IPS-NIHi11 (cell line): ENCODE measurements at regions not wholly inside any gene's neighbourhood (a gene's known extent, or its start where the extent isn't known, plus 50 kb on each side); places are given as distances from the start of the nearest gene placed in this dataset.
"Not testable (repeated sequence)": the region's sequence is repeated elsewhere in the genome, so short reads cannot be mapped to it uniquely, and the experiment has no call there.

Experiments used
- DNase-seq: peaks from one replicate; pipeline ENCODE4 v3.0.0; 2012; ENCODE audit warnings: mixed read lengths, low spot score

DNA sequence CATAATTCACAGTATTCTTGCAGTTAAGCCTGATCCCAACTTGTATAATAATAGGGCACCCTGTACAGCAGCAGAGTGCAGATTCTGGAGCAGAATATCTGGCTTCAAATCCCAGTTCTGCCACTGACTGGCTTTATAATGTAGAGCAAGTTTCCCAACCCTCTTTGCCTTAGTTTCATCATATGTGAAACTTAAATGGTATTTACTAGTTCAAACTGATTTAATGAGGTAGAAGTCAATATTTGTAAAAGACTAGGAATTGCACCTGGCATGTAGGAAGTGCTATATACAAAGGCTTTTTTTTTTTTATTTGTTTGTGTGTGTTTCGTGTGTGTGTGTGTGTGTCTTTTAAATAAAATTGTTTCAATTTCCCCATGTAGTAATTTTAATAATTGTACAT lies 125.9 kb downstream of the CCER1 start:
- no peak for DNase-seq

DNA sequence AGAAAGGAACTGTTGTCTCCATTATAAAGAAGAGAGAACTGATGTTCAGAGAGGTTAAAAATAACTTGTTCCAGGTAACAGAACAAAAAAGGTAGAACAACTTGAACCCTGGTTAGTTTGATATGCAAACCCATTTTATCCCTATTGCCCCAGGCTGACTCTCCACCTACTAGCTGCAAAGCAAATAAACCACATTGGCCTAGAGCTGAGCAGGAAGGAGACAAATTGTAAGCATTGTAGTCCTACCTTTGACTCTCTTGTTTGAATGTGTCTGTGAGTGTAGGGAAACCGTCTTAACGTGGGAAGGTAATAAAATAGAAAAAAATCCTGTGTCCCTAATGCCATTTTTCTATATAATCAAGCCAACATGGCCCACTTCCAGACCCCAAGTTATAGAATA lies 126.4 kb downstream of the CCER1 start:
- no peak for DNase-seq

DNA sequence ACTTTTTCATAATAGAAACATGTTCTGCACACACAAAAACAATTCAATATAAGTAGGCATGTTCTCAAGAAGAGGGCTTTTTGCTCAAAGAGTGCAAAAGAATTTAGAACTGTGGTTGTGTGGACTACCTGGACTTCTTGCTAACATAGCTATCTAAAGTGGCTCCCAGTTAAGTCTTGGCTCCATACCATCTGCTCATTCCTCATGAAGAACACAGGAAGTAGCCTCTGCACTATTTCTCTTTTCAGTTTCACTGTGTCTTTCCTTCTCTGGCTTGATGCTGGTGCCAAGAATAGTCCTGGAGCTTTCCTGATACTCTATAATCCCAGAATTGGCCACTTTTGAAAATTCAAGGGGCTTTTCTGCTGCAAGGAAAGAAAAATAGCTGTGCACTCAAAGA lies 127.4 kb downstream of the CCER1 start:
- DNase-seq = no peak

DNA sequence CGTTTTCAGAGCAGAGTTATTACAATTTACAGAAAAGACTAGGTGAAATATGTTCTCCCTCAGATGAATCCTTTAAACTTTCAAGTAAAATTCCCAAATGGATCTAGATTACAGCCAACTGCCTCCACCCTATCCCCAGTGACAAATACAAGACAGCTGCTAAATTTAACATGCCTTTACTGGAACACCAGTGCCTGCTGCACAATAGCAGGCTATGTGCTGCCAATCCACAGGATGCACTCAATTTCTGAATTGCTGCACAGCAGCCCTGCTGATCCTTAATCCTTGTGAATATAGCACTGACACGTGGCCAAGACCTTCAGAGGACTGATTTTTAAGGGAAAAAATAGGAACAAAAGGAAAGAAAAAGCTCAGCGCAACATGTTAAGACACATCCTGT lies 128.9 kb downstream of the CCER1 start:
- no peak for DNase-seq

DNA sequence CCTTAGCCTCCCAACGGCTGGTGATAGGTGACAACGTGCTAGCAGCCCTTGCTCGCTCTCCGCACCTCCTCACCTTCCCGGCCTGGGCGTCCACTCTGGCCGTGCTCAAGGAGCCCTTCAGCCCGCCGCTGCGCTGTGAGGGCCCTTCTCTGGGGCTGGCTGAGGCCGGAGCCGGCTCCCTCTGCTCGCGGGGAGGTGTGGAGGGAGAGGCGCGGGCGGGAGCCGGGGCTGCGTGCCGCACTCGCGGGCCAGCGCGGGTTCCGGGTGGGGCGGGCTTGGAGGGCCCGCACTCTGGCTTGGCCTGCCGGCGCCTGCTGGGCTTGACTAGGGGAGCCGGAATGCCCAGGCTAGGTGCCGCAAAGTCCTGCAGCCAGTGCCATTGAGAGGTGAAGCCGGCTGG lies 131.1 kb downstream of the CCER1 start:
- no peak for DNase-seq

DNA sequence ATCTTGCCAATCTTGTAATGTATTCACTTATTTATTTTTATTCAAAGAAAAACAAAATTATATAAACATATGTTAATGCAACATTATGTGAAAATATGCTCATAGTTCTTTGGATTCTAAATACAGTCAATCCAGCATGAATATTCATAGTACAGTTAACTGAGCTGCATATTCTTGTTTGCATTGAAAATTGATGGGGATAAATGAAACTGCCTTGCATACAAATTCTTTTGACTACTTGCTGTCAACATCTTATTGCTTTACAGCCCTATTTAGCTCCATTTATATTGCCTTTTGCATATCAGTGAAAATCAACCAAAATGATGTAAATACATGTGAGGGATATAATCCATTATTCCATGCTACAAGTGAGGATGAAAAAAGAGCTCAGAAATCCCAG lies 135.3 kb downstream of the CCER1 start:
- DNase-seq = no peak

DNA sequence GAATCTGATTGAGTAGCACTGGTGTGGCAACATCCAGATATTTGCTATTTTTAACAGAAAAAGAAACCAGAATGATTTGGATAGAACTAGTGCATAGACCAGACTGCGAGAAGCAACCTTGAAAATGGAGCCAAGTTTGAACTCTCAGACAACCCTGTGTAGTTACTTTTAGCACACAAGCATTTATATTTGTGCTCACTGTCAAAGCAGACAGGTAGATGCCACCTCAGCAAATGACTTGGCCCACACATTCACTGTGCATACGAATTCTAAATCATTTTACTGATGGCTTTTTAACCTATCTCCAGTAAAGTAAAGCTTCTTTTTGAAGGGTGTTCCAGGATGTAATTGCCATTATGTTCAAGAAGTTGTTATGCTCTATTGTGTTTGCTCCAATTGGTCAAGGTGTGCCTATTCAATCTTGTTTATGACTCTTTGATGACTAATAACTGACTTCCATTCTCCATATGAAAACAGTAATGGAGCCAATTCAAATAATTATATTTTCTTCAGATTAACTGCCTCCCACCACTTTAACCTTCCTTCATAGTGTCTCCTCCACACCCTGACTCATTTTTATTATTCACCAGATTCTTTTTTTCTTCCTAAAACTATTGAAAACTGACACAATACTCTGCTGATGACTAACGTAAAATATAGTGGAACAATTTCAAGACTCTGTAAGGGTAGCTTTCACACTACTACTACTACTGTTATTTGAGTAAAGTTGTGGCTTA lies 138.5 kb downstream of the CCER1 start:
- DNase-seq = no peak

DNA sequence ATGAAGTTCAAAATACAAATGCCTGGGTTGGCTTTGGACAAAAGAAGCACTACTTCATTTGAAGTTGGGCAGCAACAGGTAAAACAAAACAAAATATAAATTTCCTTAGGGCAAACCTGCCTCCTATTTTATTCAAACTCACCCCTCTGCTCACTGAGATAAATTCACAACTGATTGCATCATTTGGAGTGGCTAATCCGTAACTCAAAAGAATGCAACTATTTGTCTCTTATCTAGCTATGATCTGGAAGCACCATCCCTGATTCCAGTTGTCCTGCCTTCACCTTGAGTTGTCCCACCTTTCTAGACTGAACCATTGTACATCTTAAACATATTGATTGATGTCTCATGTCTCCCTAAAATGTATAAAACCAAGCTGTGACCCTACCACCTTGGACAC lies 145.0 kb downstream of the CCER1 start:
- DNase-seq = no peak

DNA sequence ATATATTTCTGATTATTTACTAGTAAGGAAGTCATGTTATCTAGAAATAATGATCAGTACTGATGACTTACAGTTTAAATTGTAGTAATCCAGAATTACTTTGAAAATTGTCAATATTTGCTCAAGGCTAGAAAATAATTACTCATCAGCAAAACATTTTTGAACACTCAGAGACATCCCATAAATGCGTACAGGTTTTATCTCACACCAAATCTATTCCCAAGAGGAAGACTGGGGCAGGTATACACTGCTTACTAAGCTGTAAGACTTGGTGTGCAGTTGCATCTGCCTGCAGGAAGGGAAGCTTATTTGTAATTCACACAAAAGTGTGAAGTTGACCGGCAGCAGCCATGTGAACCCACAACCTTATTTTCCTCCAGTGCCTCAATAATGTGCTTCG lies 146.4 kb downstream of the CCER1 start:
- no peak for DNase-seq

DNA sequence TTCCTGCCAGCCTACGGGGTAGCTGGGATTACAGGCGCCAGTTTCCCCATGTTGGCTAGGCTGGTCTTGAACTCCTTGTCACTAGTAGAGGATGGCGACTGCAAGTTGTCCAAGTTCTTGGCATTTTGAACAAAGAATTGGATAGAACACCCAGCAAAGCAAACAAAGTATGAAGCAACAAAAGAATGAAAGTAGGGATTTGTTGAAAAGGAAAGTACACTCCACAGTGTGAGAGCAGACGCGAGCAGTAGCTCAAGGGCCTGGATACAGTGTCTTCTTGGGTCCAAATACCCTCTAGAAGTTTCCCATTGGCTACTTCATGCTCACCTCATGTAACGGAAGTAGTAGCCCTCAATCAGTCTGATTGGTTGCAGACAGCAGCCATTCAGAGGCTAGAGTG lies 152.2 kb downstream of the CCER1 start:
- no peak for DNase-seq

DNA sequence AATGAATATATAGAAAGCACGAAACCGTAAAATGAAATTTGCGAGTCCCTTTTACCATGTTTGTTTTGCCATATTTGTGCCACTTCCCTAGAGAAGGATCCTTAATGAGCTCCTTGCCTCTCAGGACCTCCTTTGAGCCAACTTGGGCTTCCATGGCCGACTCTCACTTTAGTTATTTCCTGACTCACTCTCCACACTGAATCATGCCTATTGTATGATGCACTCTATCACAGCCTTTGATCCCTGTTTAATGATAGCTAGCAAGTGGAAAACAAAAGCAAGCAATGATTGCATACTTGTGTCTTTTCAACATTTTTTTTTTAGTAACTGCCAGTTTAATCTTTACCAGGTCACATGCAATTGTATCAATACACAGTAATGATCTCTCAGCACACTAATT lies 153.2 kb downstream of the CCER1 start:
- DNase-seq = no peak

DNA sequence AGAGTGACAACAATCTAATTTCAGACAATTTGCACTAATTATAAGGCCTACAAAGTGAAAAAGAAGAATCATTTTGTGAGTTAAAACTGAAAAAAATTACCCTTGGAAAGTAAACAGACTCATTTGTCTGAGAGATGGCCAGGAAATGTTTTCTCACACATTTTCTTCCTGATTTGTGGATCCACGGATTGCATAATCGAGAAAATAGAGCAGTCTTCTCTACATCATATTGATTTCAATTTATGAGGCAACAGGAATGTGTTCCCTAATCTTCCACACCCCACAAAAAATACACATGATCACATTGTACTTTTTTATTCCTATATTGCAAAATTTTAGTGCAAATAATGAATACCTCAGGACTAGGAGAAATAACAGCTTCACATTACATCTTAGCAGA lies 160.8 kb downstream of the CCER1 start:
- DNase-seq = no peak

DNA sequence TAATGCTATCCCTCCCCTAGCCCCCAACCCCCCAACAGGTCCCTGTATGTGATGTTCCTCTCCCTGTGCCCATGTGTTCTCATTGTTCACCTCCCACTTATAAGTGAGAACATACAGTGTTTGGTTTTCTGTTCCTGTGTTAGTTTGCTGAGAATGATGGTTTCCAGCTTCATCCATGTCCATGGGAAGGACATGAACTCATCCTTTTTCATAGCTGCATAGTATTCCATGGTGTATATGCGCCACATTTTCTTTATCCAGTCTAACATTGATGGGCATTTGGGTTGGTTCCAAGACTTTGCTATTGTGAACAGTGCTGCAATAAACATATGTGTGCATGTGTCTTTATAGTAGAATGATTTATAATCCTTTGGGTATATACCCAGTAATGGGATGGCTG lies 162.3 kb downstream of the CCER1 start:
- not testable (repeated sequence) for DNase-seq

DNA sequence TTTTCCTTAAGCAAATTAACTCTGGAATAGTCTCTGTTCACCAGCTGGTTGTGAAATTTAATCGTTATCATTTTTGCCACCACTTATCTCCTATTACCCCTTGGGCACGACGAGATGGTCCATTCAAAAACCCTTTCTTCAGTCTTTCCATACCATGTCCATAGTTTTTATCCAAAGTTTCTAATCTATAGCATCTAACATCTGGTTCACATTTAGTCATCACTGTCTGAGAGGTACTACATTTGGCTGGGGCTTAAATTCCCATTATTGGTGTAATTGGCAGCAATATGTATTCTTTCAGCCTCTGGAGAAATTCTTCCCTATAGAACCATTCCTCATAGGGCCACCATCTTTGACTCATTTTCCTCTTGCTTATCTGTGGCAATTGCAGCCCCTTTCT lies 163.5 kb downstream of the CCER1 start:
- DNase-seq = no peak

DNA sequence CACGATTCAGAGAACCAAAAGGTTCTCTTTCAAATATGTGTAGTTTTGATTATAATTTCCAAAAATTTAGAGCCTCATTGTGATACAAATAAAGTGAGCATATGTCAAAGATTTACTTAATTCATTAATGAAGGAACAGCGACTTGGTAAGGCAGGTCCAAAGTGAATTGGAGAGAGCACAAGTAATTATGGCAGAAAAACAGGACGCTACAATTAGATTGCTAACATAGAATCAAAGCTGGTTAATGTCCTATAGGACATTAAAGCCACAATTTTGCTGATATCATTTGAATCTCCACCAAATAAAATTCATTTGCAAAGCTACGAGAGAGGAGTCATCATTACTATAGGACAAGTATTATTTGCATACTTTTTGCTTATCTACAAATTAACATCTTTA lies 164.2 kb downstream of the CCER1 start:
- no peak for DNase-seq

DNA sequence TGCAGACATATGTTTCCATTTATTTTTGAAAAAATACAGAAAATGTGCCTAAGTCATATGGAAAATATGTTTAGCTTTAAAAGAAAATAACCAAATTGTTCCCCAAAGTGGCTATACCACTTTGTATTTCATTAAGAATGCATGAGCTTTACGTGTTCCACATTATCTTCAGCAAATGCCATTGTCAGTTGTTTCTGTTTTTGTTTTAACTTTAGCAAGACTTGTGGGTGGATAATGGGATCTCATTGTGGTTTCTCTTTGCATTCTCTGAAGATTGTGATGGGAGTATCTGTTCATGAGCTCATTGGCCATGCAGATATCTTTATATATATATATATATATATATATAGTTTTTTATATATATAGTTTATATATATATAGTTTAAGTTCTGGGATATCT lies 181.5 kb downstream of the CCER1 start:
- no peak for DNase-seq

DNA sequence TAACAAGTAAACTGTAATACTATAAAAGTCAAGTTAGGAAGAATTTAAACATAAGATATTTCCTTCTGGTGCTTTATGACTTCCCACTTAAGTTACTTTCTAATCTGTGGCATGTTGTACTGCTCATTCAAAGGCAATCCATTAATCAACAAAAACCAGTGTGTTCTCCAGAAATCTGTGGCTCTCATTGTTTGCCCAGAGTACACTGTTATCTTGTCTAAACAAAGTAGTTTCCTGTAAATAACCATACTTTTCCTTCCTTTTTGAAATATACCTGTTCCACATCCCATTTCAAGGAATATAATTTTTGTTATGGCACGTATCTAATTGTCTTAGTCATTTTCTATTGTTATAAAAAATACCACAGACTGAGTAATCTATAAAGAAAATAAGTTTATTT lies 184.1 kb downstream of the CCER1 start:
- DNase-seq = no peak

DNA sequence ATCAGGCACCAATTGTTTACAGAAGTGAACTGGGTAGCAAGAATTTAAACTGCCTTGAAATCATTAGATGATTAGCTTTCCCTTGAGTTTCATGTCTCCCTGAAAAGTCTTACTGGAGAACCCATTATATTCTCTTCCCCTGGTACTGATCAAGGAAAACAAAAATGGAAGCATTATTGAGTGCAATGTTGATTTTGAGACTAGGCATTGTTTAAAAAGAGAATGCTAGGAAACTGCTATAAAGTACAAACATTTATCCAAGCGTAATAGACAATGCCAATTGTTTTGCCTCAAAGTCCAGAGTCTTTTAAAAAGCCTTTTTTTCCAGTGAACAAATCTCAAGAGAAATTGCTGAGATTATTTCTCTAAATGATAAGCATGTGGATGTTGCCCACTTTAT lies 197.0 kb downstream of the CCER1 start:
- DNase-seq = no peak

DNA sequence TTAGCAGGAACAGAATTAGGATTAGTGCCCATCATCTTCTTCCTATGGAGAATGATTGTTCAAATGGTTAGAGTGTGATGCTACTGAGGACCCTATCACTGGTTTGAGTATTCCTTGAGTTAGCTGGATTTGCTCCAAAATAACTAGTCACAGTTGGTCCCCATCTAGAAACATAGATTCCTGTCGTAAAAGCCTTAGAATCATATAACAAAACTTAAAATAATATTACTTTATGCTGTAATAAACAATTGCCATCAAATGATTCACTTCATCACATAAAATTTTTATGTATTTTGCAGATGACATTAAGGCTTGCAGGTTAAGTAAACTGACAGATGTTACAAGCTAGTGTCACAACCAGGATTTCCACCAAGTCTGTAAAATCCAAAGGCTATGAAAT lies 209.8 kb downstream of the CCER1 start:
- DNase-seq = no peak

DNA sequence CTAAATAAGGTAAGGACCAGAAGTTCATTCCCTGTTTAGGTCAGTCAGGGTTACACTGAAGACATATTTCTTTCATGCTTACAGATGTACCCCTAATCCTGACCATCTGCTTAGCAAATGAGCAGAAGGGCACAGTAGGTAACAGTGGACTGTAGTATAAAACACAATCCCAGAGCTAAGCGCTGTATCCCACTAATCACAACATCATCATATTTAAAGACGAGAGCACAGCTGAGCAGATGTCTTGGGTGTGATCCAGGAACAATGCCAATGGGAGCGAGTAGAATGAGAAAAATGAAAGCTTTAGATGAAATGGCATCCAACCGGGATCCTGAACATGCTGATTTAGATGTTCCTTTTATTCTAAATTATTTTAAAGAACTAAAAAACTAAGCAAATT lies 213.4 kb downstream of the CCER1 start:
- no peak for DNase-seq

DNA sequence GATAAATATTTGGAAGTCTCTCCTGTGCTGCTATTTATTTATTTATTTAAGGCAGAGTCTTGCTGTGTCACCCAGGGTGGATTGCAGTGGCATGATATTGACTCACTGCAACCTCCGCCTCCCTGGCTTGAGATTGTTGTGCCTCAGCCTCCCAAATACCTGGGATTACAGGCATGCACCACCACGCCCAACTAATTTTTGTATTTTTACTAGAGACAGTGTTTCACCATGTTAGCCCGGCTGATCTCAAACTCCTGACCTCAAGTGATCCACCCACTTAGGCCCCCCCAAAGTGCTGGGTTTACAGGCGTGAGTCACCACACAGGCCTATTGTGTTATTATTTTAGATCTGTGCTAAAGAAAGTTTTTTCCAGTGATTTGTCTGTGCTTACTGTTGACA lies 225.2 kb downstream of the CCER1 start:
- DNase-seq = no peak

DNA sequence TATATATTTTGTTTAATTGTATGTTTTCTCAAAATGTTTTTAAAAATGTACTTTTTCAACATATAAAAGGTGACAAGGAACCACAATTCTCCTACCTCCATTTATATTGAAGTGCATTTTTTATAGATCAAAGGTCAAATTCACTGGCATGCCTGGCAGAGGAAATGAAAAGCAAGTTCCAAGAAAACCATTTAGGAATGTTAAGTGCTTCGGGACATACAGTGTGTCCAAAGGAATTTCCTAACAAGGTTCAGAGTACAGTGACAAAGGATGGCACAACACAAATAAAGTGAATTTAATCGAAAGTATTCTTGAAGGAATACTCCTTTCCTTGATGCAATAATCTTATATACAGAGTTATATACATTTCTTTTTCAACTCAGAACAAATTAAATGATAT lies 242.3 kb downstream of the CCER1 start:
- no peak for DNase-seq

DNA sequence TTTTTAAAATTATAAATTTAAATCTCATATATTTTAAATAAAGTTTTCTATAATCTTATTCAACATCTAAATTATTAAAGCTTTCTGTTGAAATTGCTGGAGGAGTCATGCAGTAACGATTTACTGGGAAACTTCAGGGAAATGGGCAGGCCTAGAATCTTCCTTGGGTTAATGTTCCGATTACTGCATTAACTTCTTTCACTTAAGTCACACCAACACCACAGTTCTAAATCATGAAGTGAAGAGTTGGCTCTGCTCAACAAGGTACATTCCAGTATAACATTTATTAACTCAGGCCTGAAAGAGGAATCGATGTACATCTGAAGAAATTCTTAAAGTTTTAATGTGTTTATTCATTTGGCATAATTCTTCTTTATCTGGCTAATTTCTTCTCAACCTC lies 244.3 kb downstream of the CCER1 start:
- no peak for DNase-seq

DNA sequence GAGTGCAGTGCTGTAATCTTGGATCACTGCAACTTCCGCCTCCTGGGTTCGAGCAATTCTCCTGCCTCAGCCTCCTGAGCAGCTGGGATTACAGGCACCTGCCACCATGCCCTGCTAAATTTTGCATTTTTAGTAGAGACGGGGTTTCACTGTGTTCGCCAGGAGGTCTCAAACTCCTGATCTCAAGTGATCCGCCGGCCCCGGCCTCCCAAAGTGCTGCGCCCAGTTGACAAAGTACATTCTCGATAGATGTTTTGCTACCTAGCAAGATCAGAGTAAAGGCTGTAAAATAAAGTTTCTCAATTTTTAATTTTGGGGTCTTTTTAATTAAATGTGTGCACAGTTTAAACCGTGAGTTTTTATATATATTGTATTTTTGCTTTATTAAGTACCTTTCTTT lies 248.9 kb downstream of the CCER1 start:
- no peak for DNase-seq

DNA sequence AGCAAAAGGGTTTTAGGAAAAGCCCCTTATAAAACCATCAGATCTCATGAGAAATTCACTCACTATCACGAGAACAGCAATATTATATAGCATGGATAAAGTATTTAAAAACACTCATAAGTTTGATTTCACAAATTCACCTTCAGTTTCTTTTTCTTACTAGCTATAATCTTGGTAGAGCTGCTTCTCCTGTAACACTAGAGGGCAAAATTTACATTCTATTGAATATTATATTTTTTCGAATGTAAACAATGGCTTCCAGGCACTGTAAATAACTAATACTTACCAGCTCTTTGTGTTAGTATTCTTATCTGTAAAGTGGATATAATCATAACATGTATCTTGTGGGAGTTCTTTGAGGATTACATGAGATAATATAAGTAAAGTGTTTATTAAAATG lies 259.6 kb downstream of the CCER1 start:
- DNase-seq = no peak
